NCI-H2029 treated with DMSO at 0.1 percent for 48 hours (cell line): ENCODE measurements at regions not wholly inside any gene's neighbourhood (a gene's known extent, or its start where the extent isn't known, plus 50 kb on each side); places are given as distances from the start of the nearest gene placed in this dataset.
"Not testable (repeated sequence)": the region's sequence is repeated elsewhere in the genome, so short reads cannot be mapped to it uniquely, and the experiment has no call there.

Experiments
- DNase-seq: peaks from one replicate; lab custom pipeline; 2025; lab: John Stamatoyannopoulos, UW

DNA sequence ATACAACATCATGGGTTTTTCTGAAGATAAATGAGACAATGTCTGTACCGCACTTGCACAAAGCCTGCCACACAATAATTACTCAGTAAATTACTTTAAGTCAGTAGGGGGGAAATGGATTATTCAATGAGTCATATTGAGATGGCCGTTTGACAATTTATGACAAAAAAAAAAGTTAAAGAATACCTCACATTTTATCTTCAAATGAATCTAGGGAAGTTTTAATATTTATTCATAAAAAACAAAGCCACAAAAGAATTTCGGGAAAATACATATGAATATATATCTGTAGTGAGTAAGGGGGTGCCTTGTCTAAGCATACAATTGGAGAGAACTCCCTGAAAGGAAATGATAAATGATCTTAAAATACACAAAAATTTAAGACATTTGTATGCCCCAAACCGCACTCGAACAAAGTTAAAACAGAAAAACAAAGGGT, 197.0 kb upstream of the SLC7A11 start:
- no peak for DNase-seq

DNA sequence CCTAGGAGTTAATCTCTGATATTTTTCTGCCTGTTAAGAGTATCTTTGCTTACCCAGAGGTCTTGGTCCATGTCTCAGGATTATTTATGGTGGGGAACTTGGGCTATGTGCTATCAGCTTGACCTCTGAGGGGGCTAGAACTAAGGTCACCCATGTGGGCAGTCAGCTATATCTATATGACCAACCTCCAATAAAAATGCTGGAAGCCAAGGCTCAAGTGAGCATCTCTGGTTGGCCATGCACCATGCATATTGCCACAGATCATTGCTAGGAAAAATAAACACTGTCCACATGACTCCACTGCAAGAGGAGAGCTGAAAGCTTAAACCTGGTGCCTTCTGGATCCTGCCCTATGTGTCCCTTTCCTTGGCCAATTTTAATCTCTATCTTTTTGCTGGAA, 196.5 kb upstream of the SLC7A11 start:
- DNase-seq: no peak

DNA sequence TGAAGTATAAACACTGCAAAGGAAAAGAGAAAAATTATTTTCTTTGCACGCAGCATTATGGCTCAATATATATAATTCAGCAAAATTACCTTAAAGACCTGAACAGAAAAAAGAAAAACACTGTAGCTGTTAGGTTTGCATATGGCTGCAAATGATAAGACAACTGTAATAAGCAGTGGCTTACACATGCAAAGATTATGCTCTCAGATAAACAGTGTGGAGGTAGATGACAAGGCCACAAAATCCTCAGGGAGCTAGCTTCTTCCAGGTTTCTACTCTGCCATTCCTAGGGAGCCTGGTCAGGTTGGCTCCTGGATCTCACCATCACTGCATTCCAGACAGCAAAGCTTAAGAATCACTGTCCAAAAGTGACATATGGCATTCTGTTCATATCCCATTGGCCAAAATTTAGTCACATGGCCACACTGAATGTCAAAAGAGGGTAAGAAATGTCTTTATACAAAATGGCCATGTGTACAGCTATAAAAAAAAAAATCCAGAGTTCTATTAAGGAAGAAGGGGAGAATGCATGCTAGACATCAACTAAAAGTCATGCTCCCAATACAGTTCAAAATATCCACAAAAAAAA, 195.2 kb upstream of the SLC7A11 start:
- no peak for DNase-seq

DNA sequence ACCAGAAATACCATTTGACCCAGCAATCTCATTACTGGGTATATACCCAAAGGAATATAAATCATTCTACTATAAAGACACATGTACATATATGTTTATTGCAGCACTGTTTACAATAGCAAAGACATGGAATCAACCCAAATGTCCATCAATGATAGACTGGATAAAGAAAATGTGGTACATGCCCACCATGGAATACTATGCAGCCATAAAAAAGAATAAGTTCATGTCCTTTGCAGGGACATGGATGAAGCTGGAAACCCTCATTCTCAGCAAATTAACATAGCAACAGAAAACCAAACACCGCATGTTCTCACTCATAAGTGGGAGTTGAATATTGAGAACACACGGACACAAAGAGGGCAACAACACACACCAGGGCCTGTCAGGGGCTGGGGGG, 193.6 kb upstream of the SLC7A11 start:
- not testable (repeated sequence) for DNase-seq

DNA sequence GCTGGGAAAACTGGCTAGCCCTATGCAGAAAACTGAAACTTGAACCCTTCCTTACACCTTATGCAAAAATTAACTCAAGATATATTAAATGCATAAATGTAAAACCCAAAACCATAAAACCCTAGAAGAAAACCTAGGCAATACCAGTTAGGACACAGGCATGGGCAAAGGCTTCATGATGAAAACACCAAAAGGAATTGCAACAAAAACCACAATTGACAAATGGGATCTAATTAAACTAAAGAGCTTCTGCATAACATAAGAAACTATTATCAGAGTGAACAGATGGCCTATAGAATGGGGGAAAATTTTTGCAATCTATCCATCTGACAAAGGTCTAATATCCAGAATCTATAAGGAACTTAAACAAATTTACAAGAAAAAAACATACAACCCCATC, 192.9 kb upstream of the SLC7A11 start:
- not testable (repeated sequence) for DNase-seq

DNA sequence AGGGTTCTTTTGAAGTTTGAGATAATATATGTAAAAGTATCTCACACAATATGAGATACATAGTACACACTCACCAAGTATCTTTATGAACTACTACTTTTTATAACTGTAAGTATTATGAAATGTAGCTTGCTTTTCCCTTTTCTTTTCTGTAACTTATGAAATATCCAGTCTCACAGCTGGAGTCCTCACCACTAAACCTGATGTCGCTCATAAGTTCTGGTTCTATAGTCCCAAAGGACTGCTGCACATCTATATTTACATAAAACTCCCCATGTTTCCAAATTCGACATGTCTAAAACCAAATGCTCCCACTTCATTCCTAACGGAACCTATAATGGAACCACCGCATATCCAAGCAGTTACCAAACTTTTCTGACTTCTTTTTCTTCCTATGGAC, 186.5 kb upstream of the SLC7A11 start:
- DNase-seq: no peak

DNA sequence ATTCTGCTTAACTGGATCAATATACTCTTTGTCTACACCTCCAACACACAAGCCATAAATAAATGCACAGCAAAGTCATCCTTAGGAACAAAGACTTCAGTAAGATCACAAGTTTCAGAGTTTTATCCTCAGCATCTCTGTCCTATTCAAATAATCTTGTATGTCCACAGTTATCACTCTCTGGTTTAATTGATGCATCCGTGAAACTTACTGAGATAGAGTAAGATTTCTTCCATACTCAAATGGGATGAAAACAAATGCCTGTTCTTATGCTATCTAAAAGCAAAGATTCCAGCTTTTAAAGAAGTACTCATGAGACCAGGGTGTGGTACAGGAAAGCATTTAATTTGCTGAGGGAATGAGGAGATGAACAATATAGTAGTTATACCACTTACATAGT, 184.6 kb upstream of the SLC7A11 start:
- no peak for DNase-seq

DNA sequence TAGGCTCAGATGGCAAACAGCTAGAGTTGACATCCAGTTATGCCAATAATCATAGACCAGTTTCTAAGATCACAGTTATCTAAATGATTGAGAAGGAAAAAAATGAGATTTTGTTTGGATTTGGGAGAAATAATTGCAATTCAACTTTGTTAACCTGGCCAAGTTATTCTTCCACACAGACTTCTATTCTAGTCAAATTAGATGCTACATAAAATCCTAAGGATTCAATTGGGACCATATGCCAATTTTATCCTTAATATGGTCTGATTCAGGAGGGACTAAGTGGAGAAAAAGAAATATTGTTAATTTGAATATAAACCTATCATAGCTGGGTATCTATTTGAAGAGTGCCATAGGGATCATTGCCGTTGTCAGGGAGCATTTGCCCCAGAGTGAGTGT, 178.3 kb upstream of the SLC7A11 start:
- no peak for DNase-seq

DNA sequence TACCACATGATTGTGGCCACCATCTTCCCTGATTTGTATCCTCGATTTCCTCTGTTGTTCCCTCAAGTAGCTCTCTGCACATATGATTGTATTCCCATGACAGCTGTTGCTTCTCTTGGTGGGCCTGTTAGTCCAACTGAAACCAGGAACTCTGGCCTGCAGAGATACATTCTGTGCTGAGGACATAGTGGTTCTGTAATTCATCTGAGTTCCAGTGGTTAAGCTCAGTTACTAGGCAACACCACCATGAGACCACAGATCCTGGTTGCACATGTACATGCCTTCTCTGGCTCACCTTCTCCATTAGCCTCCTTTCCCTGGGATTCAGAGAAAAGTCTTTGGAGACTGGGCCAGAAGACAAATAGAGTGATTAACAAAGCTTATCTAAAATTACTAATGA, 172.1 kb upstream of the SLC7A11 start:
- no peak for DNase-seq

DNA sequence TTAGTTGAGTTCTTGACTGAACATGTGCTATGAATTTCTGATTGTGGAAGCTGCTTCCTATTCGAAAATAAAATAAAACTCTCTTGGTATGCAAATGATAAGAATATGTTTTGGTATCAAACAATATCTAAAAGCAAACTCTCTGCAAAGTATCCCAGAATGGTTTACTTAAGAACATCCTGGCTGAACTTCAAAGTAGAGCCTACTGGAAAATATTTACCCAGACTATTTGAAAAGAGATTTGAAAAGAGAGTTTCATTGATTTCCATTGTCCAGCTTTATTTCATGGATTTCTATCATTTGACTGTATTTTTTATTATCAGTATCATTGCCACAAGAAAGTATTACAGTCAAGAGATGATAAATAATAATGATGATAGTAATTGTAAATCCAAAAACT, 171.1 kb upstream of the SLC7A11 start:
- DNase-seq: no peak

DNA sequence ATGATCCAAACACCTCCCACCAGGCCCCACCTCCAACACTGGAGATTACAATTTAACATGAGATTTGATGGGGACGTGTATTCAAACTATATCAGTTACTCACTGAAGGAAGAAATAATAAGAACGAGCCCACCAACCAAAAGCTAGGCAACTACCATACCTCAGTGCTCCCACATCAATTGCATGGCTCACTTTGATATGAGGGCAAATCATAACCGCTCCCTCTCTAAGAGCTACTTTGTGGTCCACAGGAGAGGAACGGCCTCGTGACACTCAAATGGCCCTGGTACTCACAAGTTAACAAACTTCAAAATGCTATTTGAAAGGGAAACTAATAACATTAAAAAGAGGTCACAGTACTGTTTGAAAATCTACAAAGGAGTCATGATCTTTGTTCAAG, 170.7 kb upstream of the SLC7A11 start:
- no peak for DNase-seq

DNA sequence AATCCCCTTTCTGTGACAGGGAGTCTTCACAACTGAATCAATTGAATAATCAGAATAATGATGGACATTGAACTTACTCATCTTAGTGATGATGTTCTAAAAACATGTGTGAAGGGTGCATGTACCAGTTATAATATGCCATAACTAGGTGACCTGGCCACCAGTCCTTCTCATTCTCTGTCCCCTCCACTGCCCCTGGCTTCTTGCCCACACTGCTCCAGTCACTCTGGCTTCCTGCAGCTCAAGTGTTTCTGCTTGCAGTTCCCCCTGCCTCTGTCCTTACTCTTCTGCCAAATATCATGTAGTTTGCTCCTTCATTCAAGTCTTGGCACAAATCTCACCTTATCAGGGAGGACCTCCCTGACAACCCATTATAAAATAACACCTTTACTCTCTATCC, 168.1 kb upstream of the SLC7A11 start:
- DNase-seq: peak; percentile 70

DNA sequence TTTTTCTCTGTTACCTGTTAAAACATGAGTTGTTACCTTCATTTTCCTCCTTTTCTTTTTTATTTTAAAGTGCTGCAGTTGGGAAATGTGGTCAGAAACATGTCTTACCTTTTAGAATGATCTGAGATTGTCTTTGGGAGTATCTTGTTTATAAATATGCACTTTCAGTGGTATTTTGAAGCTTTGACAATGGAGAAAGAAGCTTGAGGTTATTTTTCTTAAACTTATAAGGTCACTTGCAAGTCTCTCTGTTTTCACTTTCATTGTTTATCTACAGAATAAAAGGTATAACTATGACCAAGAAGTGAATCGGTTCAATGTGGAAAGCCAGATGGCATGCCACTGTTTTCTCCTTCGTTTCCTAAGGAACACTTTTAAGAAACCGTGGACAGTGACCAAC, 167.5 kb upstream of the SLC7A11 start:
- no peak for DNase-seq

DNA sequence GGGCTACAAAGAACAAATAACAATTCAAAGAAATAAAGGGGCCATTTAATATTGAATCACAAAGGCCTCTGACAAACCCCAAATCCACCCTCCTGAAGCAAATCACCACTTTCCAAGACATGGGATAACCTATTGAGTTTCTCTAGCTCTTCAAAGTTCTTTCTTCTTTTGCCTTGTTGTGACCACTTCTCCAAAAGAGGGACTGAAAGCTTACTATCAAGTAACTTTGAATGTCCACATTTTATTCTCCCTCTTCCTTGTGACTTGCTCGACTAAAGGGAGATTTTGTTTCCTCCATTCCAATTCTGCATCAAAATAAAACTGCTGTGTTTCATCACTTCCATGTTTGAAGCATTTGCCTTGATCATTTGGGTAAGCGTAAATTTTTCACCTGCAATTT, 166.6 kb upstream of the SLC7A11 start:
- no peak for DNase-seq

DNA sequence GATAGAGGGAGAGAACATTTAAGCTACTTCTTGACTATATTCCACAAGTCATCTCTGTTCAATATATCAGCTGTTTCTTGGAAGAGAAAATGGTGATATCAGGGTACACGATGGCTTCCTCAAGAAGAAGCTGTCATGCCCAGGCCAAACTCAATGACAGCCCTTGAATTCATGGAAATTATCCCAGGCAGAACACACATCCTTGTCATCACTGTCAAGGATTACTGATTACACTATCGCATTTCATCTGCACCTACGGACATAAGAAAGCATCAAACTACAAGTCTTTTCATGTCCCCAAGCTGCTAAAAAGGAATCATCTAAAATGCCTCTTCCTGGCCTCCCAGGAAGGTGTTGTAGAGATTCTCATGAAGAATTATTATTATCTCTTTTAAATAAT, 165.2 kb upstream of the SLC7A11 start:
- no peak for DNase-seq

DNA sequence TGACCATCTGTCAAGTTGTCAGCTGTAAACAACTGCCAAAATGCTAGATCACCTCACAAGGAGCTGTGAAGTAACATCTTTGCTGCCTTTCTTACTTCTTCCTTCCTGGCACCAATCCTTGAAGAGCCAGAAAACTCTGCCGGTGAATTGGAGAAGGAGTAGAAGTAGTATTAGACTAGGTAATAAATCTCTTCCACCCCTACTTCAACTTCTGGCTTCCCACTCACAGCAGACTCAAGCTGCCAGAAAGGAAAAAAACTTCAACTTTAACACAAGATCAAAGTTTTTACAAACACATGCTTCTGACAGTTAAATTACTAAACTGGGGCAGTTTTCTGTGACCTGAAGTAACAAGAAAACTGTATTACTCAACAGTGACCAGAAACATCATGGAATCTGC, 164.7 kb upstream of the SLC7A11 start:
- DNase-seq: no peak

DNA sequence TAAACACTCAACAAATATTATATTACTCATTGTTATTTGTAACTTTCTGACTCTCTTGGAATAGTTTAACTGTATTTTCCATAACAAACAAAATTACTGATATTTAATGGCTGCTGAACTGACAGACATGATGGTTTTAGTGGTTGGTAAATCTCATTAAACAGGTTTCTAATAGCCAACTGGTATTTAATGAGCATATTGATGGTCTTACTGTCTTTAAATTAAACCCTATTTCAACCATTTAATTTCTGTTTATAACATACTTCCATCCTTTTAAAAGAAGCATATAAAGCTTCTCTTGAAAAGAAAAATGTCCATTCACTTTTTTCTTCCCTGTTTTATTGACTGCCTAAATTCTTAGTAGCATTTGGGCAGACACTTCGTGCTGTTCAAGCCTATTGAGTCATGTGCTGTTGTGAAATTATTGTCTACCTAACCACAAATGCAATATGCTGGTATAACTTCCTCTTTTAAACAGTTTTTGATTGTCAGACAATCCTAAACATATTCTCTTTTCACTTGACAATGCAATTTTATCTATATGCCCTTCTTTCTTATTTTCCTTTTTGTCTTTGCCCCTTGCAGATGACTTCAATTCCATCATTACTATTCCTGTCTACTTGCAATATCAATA, 163.9 kb upstream of the SLC7A11 start:
- no peak for DNase-seq

DNA sequence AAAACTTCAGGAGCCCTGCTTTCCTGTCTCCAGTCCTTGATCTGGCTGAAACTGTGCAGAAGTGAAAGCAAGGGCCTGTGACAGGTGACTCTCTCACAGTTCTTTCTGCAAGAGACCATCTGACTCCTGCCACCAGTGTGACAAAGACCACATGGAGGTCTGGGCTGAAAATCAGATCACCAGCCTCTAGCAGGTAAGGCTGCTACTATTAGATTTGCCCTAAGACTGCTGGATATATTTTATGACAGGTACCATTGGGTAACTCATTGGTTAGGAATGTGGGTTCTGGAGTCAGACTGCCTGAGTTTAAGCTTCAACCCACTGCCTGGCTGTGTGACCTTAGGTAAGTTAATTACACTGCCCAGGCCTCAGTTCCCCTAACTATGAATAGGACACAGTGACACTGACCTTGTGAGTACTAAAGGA, 163.3 kb upstream of the SLC7A11 start:
- no peak for DNase-seq

DNA sequence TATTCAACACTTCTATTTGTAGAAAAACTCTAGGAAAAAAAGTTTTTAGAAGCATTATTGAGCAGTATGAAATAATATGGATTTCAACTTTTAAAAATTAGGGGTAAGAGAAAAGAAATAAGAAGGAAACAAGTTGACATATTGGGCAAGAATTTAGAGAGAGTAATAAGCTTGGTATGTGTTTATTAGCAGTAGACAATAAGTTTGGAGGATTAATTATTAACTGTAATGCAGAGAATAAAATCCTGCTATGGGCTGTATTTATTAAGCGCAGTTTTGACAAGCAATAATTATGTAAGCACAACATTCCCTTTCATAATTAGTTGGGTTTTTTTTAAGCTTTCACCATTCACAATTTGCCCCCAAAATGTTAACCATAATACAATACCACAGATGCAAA, 162.7 kb upstream of the SLC7A11 start:
- no peak for DNase-seq

DNA sequence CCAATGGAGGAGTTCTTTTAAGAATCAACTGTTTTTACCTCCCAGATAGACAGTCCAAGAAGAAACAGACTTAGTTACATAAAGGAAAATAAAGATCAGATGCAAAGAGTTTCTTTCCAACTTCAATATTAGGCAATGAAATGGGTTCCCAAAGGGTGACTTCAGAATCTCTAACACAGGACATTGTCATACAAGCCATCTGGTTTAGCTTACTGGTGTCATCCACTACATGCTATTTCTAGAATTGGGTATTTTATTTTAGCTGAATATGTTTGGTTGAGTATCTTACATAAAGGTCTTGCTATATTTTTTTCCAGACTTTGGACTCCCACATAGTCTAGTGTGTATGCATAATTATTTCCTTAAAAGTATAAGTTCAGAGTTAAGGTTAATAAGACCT, 162.1 kb upstream of the SLC7A11 start:
- no peak for DNase-seq

DNA sequence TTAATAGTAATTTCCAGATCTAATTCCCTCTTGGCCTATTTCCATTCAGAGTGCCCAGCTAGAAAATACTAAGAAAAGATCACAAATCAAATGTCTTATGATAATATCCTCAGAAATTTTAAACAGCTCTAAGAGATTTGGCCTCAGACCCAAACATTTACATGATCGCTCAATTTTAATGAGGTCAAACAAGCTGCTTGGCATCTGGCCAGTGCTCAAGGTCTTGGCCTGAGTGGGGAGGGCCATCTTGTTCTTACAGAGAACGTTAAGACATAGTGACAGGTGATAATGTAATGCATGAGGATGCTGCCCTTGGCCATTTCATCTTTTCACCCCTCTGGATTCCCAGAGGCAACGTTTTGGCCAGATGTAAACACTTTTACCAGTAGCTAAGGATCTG, 159.2 kb upstream of the SLC7A11 start:
- DNase-seq: no peak

DNA sequence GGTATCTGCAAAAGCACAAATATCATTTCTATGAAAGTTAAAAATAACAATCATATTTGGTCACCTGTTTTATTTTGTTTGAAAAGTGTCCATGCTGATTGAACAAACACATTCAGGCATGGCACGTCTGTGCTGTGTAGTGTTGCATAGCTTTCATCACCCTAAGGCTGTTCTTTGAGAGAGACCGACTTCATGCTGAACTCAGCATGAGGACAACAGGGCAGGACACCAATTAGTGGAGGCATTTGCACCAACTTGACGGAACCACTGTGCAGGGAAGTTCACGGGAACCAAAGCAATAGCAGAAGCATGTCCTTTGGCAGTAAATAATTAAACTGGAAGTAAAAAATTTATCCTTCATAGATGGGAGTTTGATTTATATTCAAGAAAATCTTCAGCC, 158.4 kb upstream of the SLC7A11 start:
- no peak for DNase-seq

DNA sequence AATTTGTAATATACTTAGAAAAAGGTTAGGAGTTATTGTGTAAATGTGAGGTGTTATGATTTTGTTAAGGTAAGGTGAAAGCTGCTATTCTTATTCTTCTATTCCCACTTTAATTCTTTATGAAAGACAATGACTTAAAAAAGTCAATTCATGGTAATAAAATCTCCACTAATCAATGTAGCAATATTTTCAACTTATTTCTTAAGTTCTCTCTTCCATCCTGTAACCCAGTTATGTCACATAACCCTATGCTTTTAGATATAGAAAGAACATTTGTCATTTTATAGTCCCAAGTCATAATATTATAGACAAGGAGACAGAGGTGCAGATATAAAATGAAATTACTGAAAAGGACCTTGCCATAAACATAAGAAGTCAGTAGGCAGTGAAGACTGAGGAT, 157.9 kb upstream of the SLC7A11 start:
- DNase-seq: no peak

DNA sequence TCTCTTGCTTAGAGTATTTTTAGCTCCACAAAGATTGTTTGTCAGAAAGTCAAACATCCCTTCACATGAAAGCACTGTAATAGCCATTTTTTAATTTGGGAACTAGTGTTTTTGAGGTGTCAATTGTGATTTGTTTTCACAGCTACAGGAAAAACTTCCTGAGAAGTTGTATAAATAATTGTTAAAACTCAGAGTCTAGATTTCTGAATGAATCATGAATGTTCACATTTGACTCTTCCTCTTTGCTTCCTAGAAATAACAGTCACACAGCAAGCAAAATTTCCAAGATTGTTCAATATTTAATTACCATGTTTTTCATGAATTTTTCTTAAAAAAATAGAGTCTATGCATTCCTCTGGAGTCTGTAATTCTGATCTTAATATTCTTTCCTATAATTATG, 156.9 kb upstream of the SLC7A11 start:
- no peak for DNase-seq
